AG10803 (cell line): ENCODE measurements at regions not wholly inside any gene's neighbourhood (a gene's known extent, or its start where the extent isn't known, plus 50 kb on each side); places are given as distances from the start of the nearest gene placed in this dataset.

ENCODE experiments used
- DNase-seq: peaks from one replicate; pipeline ENCODE4 v3.0.0; 2010; ENCODE audit warnings: low read depth
- H3K4me3 ChIP-seq: 2 replicates; pipeline ENCODE4 v1.5.1; 2011; ENCODE audit warnings: mild to moderate bottlenecking, low read length, control low read depth
- CTCF ChIP-seq: conservative IDR thresholded peaks from 2 replicates; pipeline ENCODE4 v1.5.1; 2011; ENCODE audit warnings: mild to moderate bottlenecking, low read length, control low read depth, inconsistent platforms

GRCh38 chr18:46412916-46413315 is 244.1 kb downstream of the LOXHD1 start:
- TF ChIP-seq CTCF = no peak
- DNase-seq = no peak
- H3K4me3 ChIP-seq = no peak overlapping the region

- TF ChIP-seq CTCF = no peak
- no peak overlapping the region for H3K4me3 ChIP-seq
- DNase-seq = no peak
Observed at GRCh38 chr18:46413684-46414083, 243.3 kb downstream of the LOXHD1 start.

DNA sequence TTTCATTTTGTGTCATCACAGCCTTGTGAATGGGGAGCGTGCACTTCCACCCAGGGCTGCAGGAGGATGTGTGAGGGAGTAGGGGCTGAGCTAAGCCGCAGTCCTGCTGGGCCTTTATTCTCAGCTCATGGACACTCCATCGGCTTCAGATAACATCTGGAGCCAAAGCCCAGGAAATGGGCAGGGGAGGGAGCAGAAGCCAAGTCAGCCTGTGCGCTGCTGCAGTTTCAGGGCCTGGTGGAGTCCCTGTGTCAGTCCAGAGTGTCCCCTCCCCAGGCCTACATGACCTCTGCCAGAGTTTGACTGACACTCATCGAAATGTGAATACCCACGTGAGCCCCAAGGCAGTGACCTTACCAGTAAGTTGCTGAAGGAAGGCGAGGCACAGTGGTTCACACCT is 242.2 kb downstream of the LOXHD1 start:
- no peak for DNase-seq
- no peak for TF ChIP-seq CTCF

GRCh38 chr18:46415532-46416252 is 241.3 kb downstream of the LOXHD1 start:
- H3K4me3 ChIP-seq = no peak overlapping the region
- no peak for TF ChIP-seq CTCF
- DNase-seq = no peak

More for the DNA sequence above, 242.2 kb downstream of the LOXHD1 start:
- H3K4me3 ChIP-seq = no peak overlapping the region

GRCh38 chr18:46416706-46417638 is 240.0 kb downstream of the LOXHD1 start:
- TF ChIP-seq CTCF = no peak
- DNase-seq = no peak
- no peak overlapping the region for H3K4me3 ChIP-seq

- no peak for DNase-seq
- TF ChIP-seq CTCF = no peak
Observed at GRCh38 chr18:46418663-46419260, 238.3 kb downstream of the LOXHD1 start.

More at GRCh38 chr18:46418663-46419260, 238.3 kb downstream of the LOXHD1 start:
- no peak overlapping the region for H3K4me3 ChIP-seq
